Hepatocyte (in vitro differentiated cells): ENCODE measurements at regions not wholly inside any gene's neighbourhood (a gene's known extent, or its start where the extent isn't known, plus 50 kb on each side); places are given as distances from the start of the nearest gene placed in this dataset.

Source experiments
- EZH2 ChIP-seq: fragments of 200-600 bp; sonication (generic); IDR thresholded peaks from 2 replicates; pipeline ENCODE4 v1.6.1; 2016; ENCODE audit warnings: antibody characterized with exemption, mild to moderate bottlenecking, borderline replicate concordance
- TF ChIP-seq, protein P1 (sequence below): fragments of 200-600 bp; sonication (generic); IDR thresholded peaks from 2 replicates; pipeline ENCODE4 v1.5.1; 2016; ENCODE audit warnings: antibody characterized with exemption, mild to moderate bottlenecking; ENCODE audit not compliant: poor library complexity

DNA sequence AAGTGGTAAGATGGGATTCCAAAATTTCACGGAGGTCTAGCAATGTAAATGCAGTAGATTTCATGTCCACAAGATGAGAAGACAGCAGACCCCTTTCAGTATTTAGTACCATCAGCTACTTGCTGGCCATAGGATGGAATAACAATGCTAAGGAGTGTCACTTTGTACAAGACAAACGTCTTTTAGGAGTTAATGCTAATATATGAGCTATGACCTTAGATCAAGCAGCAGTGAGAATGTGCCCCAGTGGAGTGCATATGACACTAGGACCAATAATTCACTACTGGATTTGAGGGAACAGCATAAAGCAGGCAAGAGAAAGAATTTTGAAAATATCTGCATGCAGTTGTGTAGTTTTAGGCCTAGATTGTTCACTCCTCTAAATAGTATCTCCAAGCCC lies 182.8 kb upstream of the ZNF804B start:
- TF ChIP-seq, protein P1, sequence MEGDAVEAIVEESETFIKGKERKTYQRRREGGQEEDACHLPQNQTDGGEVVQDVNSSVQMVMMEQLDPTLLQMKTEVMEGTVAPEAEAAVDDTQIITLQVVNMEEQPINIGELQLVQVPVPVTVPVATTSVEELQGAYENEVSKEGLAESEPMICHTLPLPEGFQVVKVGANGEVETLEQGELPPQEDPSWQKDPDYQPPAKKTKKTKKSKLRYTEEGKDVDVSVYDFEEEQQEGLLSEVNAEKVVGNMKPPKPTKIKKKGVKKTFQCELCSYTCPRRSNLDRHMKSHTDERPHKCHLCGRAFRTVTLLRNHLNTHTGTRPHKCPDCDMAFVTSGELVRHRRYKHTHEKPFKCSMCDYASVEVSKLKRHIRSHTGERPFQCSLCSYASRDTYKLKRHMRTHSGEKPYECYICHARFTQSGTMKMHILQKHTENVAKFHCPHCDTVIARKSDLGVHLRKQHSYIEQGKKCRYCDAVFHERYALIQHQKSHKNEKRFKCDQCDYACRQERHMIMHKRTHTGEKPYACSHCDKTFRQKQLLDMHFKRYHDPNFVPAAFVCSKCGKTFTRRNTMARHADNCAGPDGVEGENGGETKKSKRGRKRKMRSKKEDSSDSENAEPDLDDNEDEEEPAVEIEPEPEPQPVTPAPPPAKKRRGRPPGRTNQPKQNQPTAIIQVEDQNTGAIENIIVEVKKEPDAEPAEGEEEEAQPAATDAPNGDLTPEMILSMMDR, result no peak
- TF ChIP-seq EZH2, result no peak
